AG10803 (cell line): ENCODE measurements at regions not wholly inside any gene's neighbourhood (a gene's known extent, or its start where the extent isn't known, plus 50 kb on each side); places are given as distances from the start of the nearest gene placed in this dataset.

Experiments used
- DNase-seq: peaks from one replicate; pipeline ENCODE4 v3.0.0; 2010; ENCODE audit warnings: low read depth
- H3K4me3 ChIP-seq: 2 replicates; pipeline ENCODE4 v1.5.1; 2011; ENCODE audit warnings: mild to moderate bottlenecking, low read length, control low read depth
- TF ChIP-seq, protein P1 (sequence below): conservative IDR thresholded peaks from 2 replicates; pipeline ENCODE4 v1.5.1; 2011; ENCODE audit warnings: mild to moderate bottlenecking, low read length, control low read depth, inconsistent platforms

- DNase-seq: no peak
- H3K4me3 ChIP-seq: no peak overlapping the region
- TF ChIP-seq, protein P1, sequence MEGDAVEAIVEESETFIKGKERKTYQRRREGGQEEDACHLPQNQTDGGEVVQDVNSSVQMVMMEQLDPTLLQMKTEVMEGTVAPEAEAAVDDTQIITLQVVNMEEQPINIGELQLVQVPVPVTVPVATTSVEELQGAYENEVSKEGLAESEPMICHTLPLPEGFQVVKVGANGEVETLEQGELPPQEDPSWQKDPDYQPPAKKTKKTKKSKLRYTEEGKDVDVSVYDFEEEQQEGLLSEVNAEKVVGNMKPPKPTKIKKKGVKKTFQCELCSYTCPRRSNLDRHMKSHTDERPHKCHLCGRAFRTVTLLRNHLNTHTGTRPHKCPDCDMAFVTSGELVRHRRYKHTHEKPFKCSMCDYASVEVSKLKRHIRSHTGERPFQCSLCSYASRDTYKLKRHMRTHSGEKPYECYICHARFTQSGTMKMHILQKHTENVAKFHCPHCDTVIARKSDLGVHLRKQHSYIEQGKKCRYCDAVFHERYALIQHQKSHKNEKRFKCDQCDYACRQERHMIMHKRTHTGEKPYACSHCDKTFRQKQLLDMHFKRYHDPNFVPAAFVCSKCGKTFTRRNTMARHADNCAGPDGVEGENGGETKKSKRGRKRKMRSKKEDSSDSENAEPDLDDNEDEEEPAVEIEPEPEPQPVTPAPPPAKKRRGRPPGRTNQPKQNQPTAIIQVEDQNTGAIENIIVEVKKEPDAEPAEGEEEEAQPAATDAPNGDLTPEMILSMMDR: no peak
Measured at GRCh38 chr7:50189371-50189770, 96.3 kb upstream of the ZPBP start.

GRCh38 chr7:50185951-50186682 lies 93.1 kb upstream of the ZPBP start:
- TF ChIP-seq, protein P1: no peak

DNA sequence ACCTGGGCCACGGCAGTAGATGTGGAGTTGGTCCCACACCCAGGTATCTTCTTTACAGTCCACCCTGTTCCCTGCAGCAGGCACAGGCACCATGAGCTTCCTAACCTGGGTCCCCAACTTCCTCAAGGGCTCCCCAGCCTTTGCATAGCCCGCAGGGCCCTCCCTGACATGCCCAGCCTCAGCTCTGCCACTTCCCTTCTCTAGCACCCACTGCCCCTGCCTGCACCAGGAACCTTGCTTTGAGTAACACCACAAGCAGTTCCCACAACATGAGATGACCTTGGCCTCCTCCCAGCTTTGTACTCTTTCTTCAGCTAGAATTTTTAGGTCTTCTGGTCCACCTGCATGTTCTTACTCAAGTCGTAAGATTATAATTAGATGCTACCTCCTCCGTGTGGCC lies 92.2 kb upstream of the ZPBP start:
- TF ChIP-seq, protein P1: no peak
- DNase-seq: no peak

More at GRCh38 chr7:50185951-50186682, 93.1 kb upstream of the ZPBP start:
- no peak for DNase-seq
- H3K4me3 ChIP-seq: no peak overlapping the region

GRCh38 chr7:50184271-50184990 lies 91.4 kb upstream of the ZPBP start:
- no peak for DNase-seq
- TF ChIP-seq, protein P1: no peak
- no peak overlapping the region for H3K4me3 ChIP-seq

More for the DNA sequence above, 92.2 kb upstream of the ZPBP start:
- H3K4me3 ChIP-seq: no peak overlapping the region

GRCh38 chr7:50182759-50183158 lies 89.7 kb upstream of the ZPBP start:
- TF ChIP-seq, protein P1: no peak
- no peak for DNase-seq
- H3K4me3 ChIP-seq: no peak overlapping the region

DNA sequence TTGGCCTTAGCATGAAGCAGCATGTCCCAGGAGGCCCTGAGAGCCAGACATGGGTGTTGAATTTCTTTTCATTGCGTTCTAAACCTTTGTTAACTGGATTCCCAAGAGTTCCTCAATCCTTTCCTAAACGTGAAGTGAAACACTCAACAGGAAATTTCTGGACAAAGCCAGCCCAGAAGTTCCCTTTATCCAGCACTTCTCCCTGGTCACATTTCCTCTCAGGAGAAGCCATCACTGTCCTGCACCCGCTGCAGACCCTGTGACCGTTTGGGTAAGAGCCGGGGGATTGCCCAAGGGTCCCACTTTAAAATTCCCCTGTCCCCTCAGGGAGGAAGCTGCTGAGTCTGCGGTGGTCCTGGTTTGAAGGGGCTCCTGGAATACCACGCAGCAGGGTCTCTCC lies 88.0 kb upstream of the ZPBP start:
- TF ChIP-seq, protein P1: no peak
- no peak overlapping the region for H3K4me3 ChIP-seq
- no peak for DNase-seq

GRCh38 chr7:50178166-50178565 lies 85.1 kb upstream of the ZPBP start:
- H3K4me3 ChIP-seq: no peak overlapping the region
- DNase-seq: no peak
- TF ChIP-seq, protein P1: no peak
